Muscle of arm (tissue), 1 donor: ENCODE measurements at regions not wholly inside any gene's neighbourhood (a gene's known extent, or its start where the extent isn't known, plus 50 kb on each side); places are given as distances from the start of the nearest gene placed in this dataset.
A peak's percentile ranks its signal among the peaks of the same experiment; 100 is the strongest.

Source experiments
- DNase-seq: peaks from one replicate; pipeline ENCODE4 v3.0.0-alpha.2; 2013

- DNase-seq: no peak
Observed at GRCh38 chr1:112264010-112264409, 132.0 kb upstream of the CTTNBP2NL start.

- peak; percentile 38 for DNase-seq
Observed at GRCh38 chr1:112264553-112264952, 131.5 kb upstream of the CTTNBP2NL start.

- DNase-seq: no peak
Observed at GRCh38 chr1:112265931-112266330, 130.1 kb upstream of the CTTNBP2NL start.

GRCh38 chr1:112267206-112267605 is 128.8 kb upstream of the CTTNBP2NL start:
- DNase-seq: no peak

- DNase-seq: no peak
Observed at GRCh38 chr1:112267929-112268328, 128.1 kb upstream of the CTTNBP2NL start.

GRCh38 chr1:112268408-112268807 is 127.6 kb upstream of the CTTNBP2NL start:
- no peak for DNase-seq

GRCh38 chr1:112271270-112271669 is 124.7 kb upstream of the CTTNBP2NL start:
- DNase-seq: no peak

GRCh38 chr1:112272101-112272772 is 123.8 kb upstream of the CTTNBP2NL start:
- DNase-seq: no peak

GRCh38 chr1:112284796-112285195 is 111.2 kb upstream of the CTTNBP2NL start:
- no peak for DNase-seq

GRCh38 chr1:112285316-112285715 is 110.7 kb upstream of the CTTNBP2NL start:
- DNase-seq: no peak

GRCh38 chr1:112285746-112286145 is 110.3 kb upstream of the CTTNBP2NL start:
- DNase-seq: no peak

GRCh38 chr1:112296908-112297307 is 99.1 kb upstream of the CTTNBP2NL start:
- DNase-seq: no peak

GRCh38 chr1:112297536-112297935 is 98.5 kb upstream of the CTTNBP2NL start:
- no peak for DNase-seq

- peak; percentile 45 for DNase-seq
Observed at GRCh38 chr1:112298558-112298957, 97.5 kb upstream of the CTTNBP2NL start.

- no peak for DNase-seq
Observed at GRCh38 chr1:112304126-112304525, 91.9 kb upstream of the CTTNBP2NL start.

GRCh38 chr1:112304612-112305011 is 91.4 kb upstream of the CTTNBP2NL start:
- DNase-seq: no peak

- no peak for DNase-seq
Observed at GRCh38 chr1:112307930-112308591, 88.0 kb upstream of the CTTNBP2NL start.

- peak; percentile 43 for DNase-seq
Observed at GRCh38 chr1:112308716-112309115, 87.3 kb upstream of the CTTNBP2NL start.

GRCh38 chr1:112309499-112309898 is 86.5 kb upstream of the CTTNBP2NL start:
- DNase-seq: no peak

- no peak for DNase-seq
Observed at GRCh38 chr1:112312315-112312714, 83.7 kb upstream of the CTTNBP2NL start.

GRCh38 chr1:112312879-112313278 is 83.1 kb upstream of the CTTNBP2NL start:
- no peak for DNase-seq

GRCh38 chr1:112316254-112316913 is 79.6 kb upstream of the CTTNBP2NL start:
- no peak for DNase-seq

GRCh38 chr1:112317140-112317539 is 78.9 kb upstream of the CTTNBP2NL start:
- no peak for DNase-seq
